22Rv1 (cell line): ENCODE measurements at regions not wholly inside any gene's neighbourhood (a gene's known extent, or its start where the extent isn't known, plus 50 kb on each side); places are given as distances from the start of the nearest gene placed in this dataset.
"Not testable (repeated sequence)": the region's sequence is repeated elsewhere in the genome, so short reads cannot be mapped to it uniquely, and the experiment has no call there.

ENCODE experiments used
- H3K27ac ChIP-seq: fragments of 450-650 bp; 2 replicates; pipeline ENCODE4 v1.5.1; 2017
- ZFX ChIP-seq: fragments of 450-650 bp; IDR thresholded peaks from 2 replicates; pipeline ENCODE4 v1.6.1; 2017; ENCODE audit warnings: antibody characterized with exemption, borderline replicate concordance
- TF ChIP-seq, protein P1 (sequence below): fragments of 450-650 bp; IDR thresholded peaks from 2 replicates; pipeline ENCODE4 v1.5.1; 2017; ENCODE audit warnings: mild to moderate bottlenecking

GRCh38 chr1:219324171-219324570, 150.5 kb downstream of the LYPLAL1 start:
- TF ChIP-seq, protein P1, sequence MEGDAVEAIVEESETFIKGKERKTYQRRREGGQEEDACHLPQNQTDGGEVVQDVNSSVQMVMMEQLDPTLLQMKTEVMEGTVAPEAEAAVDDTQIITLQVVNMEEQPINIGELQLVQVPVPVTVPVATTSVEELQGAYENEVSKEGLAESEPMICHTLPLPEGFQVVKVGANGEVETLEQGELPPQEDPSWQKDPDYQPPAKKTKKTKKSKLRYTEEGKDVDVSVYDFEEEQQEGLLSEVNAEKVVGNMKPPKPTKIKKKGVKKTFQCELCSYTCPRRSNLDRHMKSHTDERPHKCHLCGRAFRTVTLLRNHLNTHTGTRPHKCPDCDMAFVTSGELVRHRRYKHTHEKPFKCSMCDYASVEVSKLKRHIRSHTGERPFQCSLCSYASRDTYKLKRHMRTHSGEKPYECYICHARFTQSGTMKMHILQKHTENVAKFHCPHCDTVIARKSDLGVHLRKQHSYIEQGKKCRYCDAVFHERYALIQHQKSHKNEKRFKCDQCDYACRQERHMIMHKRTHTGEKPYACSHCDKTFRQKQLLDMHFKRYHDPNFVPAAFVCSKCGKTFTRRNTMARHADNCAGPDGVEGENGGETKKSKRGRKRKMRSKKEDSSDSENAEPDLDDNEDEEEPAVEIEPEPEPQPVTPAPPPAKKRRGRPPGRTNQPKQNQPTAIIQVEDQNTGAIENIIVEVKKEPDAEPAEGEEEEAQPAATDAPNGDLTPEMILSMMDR, result no peak
- no peak for TF ChIP-seq ZFX
- H3K27ac ChIP-seq, result no peak overlapping the region

DNA sequence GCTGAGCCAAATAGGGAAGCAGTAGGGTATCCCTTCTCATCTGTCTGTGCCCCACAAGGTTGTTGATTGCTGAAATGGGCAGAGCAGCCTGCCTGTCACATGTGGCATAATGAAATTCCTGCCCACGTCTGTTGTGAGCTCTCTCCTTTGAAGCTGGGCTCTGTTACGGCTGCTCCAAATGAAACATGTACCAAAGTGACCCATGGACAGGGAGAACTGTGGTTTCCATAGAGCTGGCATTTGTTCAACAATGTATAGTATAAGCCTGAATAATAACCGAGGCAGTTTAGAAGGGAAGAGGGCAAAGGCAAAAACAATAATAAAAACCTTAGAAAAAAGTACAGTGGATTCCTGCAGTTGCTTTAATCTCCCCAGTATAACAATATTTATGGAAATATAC, 149.7 kb downstream of the LYPLAL1 start:
- no peak overlapping the region for H3K27ac ChIP-seq
- TF ChIP-seq ZFX, result no peak
- TF ChIP-seq, protein P1, result no peak

- TF ChIP-seq, protein P1, result no peak
- no peak for TF ChIP-seq ZFX
- H3K27ac ChIP-seq, result no peak overlapping the region
Observed at GRCh38 chr1:219322766-219323165, 149.1 kb downstream of the LYPLAL1 start.

GRCh38 chr1:219320563-219320962, 146.9 kb downstream of the LYPLAL1 start:
- H3K27ac ChIP-seq, result not testable (repeated sequence)

DNA sequence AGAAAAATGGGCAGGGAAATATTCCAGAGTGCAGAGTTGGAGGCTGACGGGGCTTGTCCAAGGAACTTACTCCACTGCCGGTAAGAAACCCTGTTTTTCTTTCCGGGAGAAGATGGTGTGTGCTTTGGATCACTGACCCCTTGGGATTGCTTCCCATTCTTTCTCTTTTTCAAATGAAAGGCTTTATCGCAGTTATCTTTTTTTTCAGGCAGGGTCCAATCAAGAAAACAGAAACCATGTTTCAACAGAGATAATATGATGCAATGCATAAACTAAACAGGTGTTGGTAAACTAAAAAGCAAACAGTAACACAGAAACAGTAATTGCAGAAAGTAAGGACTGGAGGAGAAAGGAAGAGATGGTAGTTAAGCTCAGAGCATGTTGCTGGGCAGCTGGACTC, 145.1 kb downstream of the LYPLAL1 start:
- TF ChIP-seq, protein P1, result no peak
- no peak for TF ChIP-seq ZFX
- H3K27ac ChIP-seq, result no peak overlapping the region

GRCh38 chr1:219317762-219318353, 144.2 kb downstream of the LYPLAL1 start:
- no peak overlapping the region for H3K27ac ChIP-seq
- no peak for TF ChIP-seq ZFX
- TF ChIP-seq, protein P1, result peak; percentile 65

GRCh38 chr1:219316066-219316465, 142.4 kb downstream of the LYPLAL1 start:
- no peak overlapping the region for H3K27ac ChIP-seq
- TF ChIP-seq ZFX, result no peak
- TF ChIP-seq, protein P1, result no peak

- TF ChIP-seq, protein P1, result no peak
- TF ChIP-seq ZFX, result no peak
- H3K27ac ChIP-seq, result no peak overlapping the region
Observed at GRCh38 chr1:219313961-219314360, 140.3 kb downstream of the LYPLAL1 start.
